ENCODE measurements at regions not wholly inside any gene's neighbourhood (a gene's known extent, or its start where the extent isn't known, plus 50 kb on each side); places are given as distances from the start of the nearest gene placed in this dataset.

DNA sequence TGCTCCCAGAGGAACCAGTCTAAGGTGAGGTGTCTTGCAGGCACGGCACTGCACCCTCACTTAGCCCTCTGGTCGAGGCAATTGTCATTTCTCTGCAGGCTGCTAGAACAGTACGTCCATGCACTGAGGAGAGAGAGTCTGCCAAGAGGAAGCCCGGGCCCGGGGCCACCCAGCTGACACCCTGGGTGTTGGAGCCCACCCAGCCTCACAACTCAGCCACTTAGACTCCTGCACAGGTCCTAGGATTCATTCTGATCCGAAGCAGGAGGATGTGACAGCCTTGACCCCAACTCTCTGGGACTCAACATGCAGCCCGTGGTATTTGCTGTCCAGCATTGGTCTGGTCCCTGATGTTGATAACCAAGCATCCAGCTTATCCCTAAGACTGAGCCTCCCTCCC lies 111.9 kb downstream of the ADSS2 start:
- intact Hi-C loops (cut with DNase I): no loop called here
- H3K9ac ChIP-seq (ENCODE audit: low read length in 3 of 3): no peak overlapping the region
- TF ChIP-seq, protein P1, sequence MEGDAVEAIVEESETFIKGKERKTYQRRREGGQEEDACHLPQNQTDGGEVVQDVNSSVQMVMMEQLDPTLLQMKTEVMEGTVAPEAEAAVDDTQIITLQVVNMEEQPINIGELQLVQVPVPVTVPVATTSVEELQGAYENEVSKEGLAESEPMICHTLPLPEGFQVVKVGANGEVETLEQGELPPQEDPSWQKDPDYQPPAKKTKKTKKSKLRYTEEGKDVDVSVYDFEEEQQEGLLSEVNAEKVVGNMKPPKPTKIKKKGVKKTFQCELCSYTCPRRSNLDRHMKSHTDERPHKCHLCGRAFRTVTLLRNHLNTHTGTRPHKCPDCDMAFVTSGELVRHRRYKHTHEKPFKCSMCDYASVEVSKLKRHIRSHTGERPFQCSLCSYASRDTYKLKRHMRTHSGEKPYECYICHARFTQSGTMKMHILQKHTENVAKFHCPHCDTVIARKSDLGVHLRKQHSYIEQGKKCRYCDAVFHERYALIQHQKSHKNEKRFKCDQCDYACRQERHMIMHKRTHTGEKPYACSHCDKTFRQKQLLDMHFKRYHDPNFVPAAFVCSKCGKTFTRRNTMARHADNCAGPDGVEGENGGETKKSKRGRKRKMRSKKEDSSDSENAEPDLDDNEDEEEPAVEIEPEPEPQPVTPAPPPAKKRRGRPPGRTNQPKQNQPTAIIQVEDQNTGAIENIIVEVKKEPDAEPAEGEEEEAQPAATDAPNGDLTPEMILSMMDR (IDR thresholded peaks at IDR 0.05; ENCODE audit: borderline replicate concordance, extremely low read depth, insufficient read depth): no peak
- FAIRE-seq: no peak
- no peak for DNase-seq
- no peaks in the 10 kb centered on the region for H3K27me3 ChIP-seq (ENCODE audit: control insufficient read depth, insufficient read depth, low read length)
- no peaks in the 10 kb centered on the region for H3K9me3 ChIP-seq (ENCODE audit: control insufficient read depth in 2 of 3, insufficient read depth in 1 of 3, low read length in 3 of 3)
- H3K4me1 ChIP-seq (ENCODE audit: control insufficient read depth in 2 of 3, insufficient read depth in 2 of 3, low read depth in 1 of 3, low read length in 3 of 3): no peaks in the 10 kb centered on the region
- H3K27ac ChIP-seq (ENCODE audit: low read depth in 2 of 2, low read length in 2 of 2): no peak overlapping the region
- no peak overlapping the region for H3K4me3 ChIP-seq (ENCODE audit: low read length in 3 of 3)
- no peaks in the 10 kb centered on the region for H3K36me3 ChIP-seq (ENCODE audit: control insufficient read depth in 2 of 3, insufficient read depth in 3 of 3, low read length in 3 of 3)

DNA sequence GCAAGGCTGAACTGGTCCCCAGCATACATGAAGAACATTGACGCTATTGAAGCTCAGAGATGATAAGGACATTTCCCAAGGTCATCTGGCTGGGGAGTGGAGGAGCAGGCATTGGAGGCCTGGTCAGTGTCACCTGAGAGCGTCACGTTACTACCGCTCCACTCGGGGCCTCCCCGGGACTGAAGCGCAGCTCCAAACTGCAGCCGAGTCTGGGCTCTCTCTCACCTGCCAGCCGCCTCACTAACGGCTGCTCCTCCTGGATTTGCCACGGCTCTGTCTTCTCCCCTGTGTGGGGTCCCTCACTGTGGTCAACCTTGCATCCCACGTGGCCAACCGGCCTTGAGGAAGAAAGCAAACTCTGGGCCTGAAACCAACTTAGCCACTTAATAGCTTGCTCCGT lies 111.3 kb downstream of the ADSS2 start:
- Histone ChIP-seq H3K4me3 (ENCODE audit: low read length in 3 of 3) (no peak overlapping the region), H3K4me1 (ENCODE audit: control insufficient read depth in 2 of 3, insufficient read depth in 2 of 3, low read depth in 1 of 3, low read length in 3 of 3) (no peaks in the 10 kb centered on the region), H3K27ac (ENCODE audit: low read depth in 2 of 2, low read length in 2 of 2) (no peak overlapping the region), H3K9ac (ENCODE audit: low read length in 3 of 3) (no peak overlapping the region), H3K27me3 (ENCODE audit: control insufficient read depth, insufficient read depth, low read length) (no peaks in the 10 kb centered on the region), H3K9me3 (ENCODE audit: control insufficient read depth in 2 of 3, insufficient read depth in 1 of 3, low read length in 3 of 3) (no peaks in the 10 kb centered on the region), H3K36me3 (ENCODE audit: control insufficient read depth in 2 of 3, insufficient read depth in 3 of 3, low read length in 3 of 3) (no peaks in the 10 kb centered on the region)
- FAIRE-seq (no peak), DNase-seq (no peak)
- TF ChIP-seq, protein P1 (IDR thresholded peaks at IDR 0.05; ENCODE audit: borderline replicate concordance, extremely low read depth, insufficient read depth): no peak
- intact Hi-C loops (cut with DNase I): no loop called here

DNA sequence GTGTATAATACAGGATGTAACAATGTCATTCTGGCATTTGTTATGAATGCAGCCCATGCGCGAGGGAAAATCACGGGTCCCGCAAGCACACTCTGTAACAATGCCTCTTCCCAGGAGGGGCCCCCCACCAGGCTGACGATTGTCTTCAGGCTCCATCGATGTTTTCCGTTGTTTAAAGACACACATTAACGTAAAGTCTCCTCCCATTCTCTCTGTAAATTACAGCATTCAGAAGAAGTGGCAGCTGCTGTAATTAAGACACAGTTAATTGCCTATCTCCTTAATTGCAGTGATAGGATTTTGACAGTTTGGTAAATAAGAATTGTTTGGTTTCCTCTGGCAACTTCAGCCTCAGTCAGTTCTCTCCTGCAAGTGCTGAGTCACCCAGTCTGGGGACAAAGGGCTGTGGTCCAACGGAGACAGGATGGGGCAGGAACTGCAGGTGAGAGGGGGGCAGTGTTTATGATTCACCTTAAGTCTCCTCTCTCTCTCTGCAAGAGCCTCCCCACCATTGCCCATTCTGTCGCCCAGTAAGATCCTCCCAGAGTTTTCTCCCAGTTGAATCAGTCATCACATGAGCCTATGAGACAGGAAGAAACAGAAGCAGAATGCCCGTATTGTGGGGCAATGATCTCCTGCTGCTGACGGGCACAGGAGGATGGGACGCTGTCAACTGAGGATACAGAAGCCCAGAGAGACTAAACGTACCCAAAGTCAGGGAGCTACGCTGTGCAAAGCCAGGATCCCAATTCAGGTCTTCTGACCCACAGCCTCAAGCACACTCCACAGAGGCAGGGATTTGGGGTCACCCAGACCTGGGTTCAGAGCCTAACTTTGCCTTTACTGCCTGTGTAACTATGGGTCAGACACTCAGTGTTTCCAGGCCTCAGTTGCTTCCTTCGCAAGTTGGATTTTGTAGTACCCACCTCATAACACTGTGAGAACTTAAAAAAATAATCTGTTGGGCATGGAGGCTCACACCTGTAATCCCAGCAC lies 110.0 kb downstream of the ADSS2 start:
- H3K4me3 ChIP-seq (ENCODE audit: low read length in 3 of 3): peak overlapping the region in 1 of 3 donors; percentile 20
- FAIRE-seq: no peak
- H3K4me1 ChIP-seq (ENCODE audit: control insufficient read depth in 2 of 3, insufficient read depth in 2 of 3, low read depth in 1 of 3, low read length in 3 of 3): no peaks in the 10 kb centered on the region
- H3K27me3 ChIP-seq (ENCODE audit: control insufficient read depth, insufficient read depth, low read length): no peaks in the 10 kb centered on the region
- DNase-seq: peak in 1 of 5 donors; percentile 29
- intact Hi-C loops (cut with DNase I): no loop called here
- H3K9me3 ChIP-seq (ENCODE audit: control insufficient read depth in 2 of 3, insufficient read depth in 1 of 3, low read length in 3 of 3): no peaks in the 10 kb centered on the region
- no peak overlapping the region for H3K9ac ChIP-seq (ENCODE audit: low read length in 3 of 3)
- H3K27ac ChIP-seq (ENCODE audit: low read depth in 2 of 2, low read length in 2 of 2): no peak overlapping the region
- TF ChIP-seq, protein P1 (IDR thresholded peaks at IDR 0.05; ENCODE audit: borderline replicate concordance, extremely low read depth, insufficient read depth): no peak
- H3K36me3 ChIP-seq (ENCODE audit: control insufficient read depth in 2 of 3, insufficient read depth in 3 of 3, low read length in 3 of 3): no peaks in the 10 kb centered on the region

Data from kidney (tissue), 13 donors.